GM12873 (cell line): ENCODE measurements at regions not wholly inside any gene's neighbourhood (a gene's known extent, or its start where the extent isn't known, plus 50 kb on each side); places are given as distances from the start of the nearest gene placed in this dataset.

Experiments used
- TF ChIP-seq, protein P1 (sequence below): IDR thresholded peaks from 2 replicates; pipeline ENCODE4 v1.5.1; 2012; ENCODE audit warnings: low read depth, mild to moderate bottlenecking, moderate library complexity, low read length, control low read depth; ENCODE audit not compliant: insufficient read depth; ENCODE audit errors: missing control alignments

DNA sequence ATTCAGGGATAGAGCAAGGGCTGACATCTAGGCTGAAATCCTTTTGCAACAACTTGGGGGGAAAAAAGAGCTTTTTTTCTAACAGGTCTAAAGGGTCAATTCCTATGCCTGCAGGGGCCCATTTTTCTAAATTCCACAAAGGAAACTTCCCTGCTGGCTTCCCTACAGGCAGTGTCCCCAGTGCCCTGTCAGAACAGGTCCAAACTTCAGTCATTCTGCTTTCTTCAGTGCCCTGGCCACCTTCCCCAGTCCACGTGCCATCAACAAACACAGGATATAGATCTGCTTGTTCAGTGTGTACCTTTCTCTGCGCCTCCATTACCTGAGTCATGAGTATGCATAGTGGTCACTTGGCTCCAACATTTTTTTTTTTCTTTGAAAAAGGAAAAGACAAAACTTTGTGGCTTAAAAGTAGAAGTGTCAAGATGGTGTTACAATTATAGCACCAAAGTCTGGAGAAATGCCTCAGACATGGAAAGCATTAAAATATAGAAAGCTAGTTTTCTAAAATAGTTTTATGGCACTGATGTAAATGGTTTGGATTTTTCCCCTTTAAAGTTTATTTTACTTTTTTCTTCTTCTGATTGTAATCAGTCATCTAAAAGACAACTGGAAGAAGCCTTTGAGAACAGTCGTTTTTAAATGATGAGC is 84.0 kb upstream of the JADE1 start:
- TF ChIP-seq, protein P1, sequence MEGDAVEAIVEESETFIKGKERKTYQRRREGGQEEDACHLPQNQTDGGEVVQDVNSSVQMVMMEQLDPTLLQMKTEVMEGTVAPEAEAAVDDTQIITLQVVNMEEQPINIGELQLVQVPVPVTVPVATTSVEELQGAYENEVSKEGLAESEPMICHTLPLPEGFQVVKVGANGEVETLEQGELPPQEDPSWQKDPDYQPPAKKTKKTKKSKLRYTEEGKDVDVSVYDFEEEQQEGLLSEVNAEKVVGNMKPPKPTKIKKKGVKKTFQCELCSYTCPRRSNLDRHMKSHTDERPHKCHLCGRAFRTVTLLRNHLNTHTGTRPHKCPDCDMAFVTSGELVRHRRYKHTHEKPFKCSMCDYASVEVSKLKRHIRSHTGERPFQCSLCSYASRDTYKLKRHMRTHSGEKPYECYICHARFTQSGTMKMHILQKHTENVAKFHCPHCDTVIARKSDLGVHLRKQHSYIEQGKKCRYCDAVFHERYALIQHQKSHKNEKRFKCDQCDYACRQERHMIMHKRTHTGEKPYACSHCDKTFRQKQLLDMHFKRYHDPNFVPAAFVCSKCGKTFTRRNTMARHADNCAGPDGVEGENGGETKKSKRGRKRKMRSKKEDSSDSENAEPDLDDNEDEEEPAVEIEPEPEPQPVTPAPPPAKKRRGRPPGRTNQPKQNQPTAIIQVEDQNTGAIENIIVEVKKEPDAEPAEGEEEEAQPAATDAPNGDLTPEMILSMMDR: no peak

GRCh38 chr4:128722911-128723310 is 86.6 kb upstream of the JADE1 start:
- TF ChIP-seq, protein P1: no peak

- TF ChIP-seq, protein P1: no peak
These were observed 87.6 kb upstream of the JADE1 start for GRCh38 chr4:128721896-128722295.

DNA sequence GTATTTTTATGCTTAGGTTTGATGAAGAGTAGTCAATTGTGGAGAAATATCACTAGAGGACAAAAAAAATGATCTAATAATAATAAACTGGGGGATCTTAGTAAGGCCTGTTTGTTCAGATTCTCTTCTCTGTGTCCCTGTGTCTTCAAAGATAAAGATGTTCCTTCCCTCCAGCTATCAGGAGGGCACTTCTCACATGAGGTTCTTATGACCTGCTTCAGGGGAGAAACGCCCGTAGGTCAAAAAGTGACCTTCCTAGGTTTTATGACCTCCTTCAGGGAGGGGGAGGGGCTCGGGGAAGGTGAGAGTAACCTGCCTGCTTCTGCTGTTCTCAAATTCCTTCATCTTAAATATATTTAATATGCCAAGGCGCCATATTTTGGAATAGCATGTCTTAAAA is 89.2 kb upstream of the JADE1 start:
- TF ChIP-seq, protein P1: no peak

DNA sequence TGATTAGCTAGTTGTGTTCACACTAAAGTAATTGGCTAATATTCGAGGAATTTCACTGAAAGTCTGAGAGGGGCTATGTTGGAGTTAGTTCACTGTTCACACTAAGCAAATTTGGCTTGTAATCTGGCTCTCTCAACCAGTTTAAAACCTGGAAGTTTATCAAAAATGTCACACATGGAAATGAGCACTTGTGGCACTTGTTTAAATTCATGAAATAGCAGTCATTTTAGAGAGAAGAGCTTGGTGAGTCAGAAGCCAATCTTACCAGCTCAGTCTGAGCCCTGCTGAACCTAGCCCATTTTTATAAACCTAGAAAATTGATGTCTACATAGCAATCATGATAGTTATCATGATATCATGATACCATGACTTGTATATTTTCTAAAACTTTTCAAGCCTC is 90.7 kb upstream of the JADE1 start:
- TF ChIP-seq, protein P1: no peak

DNA sequence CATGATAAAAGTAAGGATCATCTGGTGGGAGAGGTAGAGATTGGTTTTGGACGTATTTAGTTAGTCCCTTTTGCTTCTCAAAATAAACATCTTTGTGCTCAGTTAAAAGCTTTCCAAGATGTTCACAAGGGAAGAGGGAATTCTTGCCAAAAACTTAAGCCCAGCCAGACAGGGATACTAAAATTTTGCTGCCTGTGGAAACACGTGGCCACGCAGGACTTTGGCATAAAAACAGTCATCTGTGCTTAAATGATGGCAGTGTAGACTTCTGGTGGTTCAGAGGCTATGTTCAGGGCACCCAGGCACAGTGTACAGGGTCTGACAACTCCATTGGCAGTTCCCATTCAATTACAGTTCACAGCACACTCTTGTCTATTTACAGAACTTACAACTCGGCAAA is 93.2 kb upstream of the JADE1 start:
- TF ChIP-seq, protein P1: no peak

DNA sequence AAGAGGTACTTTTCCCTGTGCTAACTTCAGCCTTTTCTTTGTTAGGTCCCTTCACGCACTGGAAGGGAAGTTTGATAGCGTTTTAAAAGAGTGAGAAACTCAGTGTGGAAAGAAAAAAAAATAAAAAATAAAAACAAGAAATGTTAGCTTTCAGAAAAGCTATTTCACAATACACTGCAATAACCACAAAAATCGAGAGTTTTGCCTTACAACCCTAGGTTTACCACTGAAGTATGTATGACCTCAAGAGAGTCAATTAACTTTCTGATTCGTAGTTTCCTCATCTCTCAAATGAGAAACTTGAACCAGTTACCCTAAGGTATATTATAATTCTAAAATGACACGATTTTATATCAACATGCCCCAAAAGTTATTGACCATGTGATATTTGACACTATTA is 93.9 kb upstream of the JADE1 start:
- TF ChIP-seq, protein P1: no peak

- TF ChIP-seq, protein P1: no peak
These were observed 98.1 kb upstream of the JADE1 start for GRCh38 chr4:128711361-128711760.
